ENCODE measurements at regions not wholly inside any gene's neighbourhood (a gene's known extent, or its start where the extent isn't known, plus 50 kb on each side); places are given as distances from the start of the nearest gene placed in this dataset.

- TF ChIP-seq CTCF (IDR thresholded peaks at IDR 0.05) (no peak), POLR2AphosphoS5 (IDR thresholded peaks at IDR 0.05) (no peak)
Measured at GRCh38 chr14:106380740-106381139, 854.4 kb downstream of the TMEM121 start.
